OCI-LY1 (cell line): ENCODE measurements at regions not wholly inside any gene's neighbourhood (a gene's known extent, or its start where the extent isn't known, plus 50 kb on each side); places are given as distances from the start of the nearest gene placed in this dataset.

Source experiments
- EZH2 ChIP-seq: fragments of 200-600 bp; sonication (generic), shearing (Covaris generic); IDR thresholded peaks from 2 replicates; pipeline ENCODE4 v1.8.0; 2017; ENCODE audit warnings: borderline replicate concordance, mixed run types, mild to moderate bottlenecking, antibody characterized with exemption, low read length, moderate library complexity, mixed read lengths
- TF ChIP-seq, protein P1 (sequence below): fragments of 200-600 bp; sonication (generic), shearing (Covaris generic); IDR thresholded peaks from 2 replicates; pipeline ENCODE4 v1.5.1; 2017; ENCODE audit warnings: mild to moderate bottlenecking, antibody characterized with exemption, low read length, moderate library complexity, mixed read lengths

DNA sequence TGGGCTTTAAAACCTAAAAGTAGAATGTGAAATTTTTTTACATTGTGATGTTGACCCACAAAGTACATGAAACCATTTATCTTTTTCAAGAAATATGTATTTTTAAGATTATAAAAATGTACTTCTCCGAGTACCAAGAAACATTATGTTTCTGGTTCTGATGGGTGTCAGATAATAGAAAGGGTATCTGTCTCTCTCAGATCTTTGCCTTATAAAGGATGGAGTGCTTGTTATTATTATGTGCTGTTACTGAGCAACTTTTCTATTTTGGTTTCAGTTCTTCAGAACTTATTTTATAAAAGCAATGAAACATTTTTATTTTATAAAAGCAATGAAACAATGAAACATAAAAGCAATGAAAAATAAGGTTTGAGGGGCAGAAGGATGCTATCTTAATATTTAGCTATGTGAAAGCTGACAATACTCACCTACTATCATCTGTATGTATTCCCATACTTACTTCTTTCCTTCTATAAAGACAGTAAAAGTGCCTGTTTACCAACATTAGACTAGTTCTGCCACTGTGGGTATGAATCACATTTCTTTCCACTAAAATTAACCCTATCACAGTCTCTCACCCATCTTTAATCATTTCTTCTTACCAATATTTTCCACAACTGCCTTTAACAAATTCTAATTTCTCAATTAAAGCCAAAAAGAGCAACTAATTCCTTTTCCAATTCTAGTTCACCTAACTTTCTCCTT, 540.7 kb upstream of the KCNMB2 start:
- TF ChIP-seq, protein P1, sequence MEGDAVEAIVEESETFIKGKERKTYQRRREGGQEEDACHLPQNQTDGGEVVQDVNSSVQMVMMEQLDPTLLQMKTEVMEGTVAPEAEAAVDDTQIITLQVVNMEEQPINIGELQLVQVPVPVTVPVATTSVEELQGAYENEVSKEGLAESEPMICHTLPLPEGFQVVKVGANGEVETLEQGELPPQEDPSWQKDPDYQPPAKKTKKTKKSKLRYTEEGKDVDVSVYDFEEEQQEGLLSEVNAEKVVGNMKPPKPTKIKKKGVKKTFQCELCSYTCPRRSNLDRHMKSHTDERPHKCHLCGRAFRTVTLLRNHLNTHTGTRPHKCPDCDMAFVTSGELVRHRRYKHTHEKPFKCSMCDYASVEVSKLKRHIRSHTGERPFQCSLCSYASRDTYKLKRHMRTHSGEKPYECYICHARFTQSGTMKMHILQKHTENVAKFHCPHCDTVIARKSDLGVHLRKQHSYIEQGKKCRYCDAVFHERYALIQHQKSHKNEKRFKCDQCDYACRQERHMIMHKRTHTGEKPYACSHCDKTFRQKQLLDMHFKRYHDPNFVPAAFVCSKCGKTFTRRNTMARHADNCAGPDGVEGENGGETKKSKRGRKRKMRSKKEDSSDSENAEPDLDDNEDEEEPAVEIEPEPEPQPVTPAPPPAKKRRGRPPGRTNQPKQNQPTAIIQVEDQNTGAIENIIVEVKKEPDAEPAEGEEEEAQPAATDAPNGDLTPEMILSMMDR = no peak
- no peak for TF ChIP-seq EZH2
